NCI-H69 (cell line): ENCODE measurements at regions not wholly inside any gene's neighbourhood (a gene's known extent, or its start where the extent isn't known, plus 50 kb on each side); places are given as distances from the start of the nearest gene placed in this dataset.

ENCODE experiments used
- DNase-seq: peaks from one replicate; lab custom pipeline; 2025; lab: John Stamatoyannopoulos, UW

- DNase-seq, result no peak
Measured at GRCh38 chr11:69431136-69431535, 50.3 kb upstream of the LINC01488 start.
